ENCODE measurements at regions not wholly inside any gene's neighbourhood (a gene's known extent, or its start where the extent isn't known, plus 50 kb on each side); places are given as distances from the start of the nearest gene placed in this dataset.

DNA sequence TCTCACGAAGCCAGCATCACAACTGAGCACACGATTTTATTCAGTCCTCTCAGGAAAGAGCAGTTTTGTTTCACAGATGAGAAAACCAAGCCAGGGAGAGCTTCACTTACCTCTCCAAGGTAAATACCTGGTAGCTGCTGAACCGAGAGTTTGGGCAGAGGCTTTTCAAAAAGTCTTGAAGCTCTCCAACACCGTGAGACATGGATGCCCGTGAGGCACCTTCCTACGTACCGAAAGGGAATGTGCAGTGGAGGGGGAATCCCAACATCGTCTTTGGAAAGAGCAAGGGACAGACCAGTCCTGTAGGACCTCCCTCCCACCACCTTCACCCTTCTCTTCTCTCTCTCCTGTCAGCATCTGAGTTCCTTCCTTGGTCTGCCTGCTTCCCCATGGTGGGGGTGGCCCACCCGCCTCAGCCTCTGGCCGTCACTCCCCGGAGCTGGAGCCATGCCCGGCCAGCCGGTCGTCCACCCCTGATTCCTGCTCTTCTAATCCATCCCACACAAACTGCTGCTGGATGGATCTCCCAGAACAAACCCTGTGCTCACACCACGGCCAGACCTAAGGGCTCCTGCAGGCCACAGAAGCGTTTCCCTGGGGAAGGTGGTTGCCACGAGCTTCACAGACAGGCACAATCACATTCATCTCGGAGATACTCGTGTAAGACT is 97.3 kb upstream of the SNTG2 start:
- no peak overlapping the region for H3K27ac ChIP-seq (ENCODE audit: low read depth, low read length)
- TF ChIP-seq CTCF (IDR thresholded peaks at IDR 0.05; ENCODE audit: extremely low read depth, low read depth, low read length), result no peak
- no peaks in the 10 kb centered on the region for H3K9me3 ChIP-seq (ENCODE audit: low read depth, low read length)

GRCh38 chr2:852168-852567 is 98.5 kb upstream of the SNTG2 start:
- Histone ChIP-seq H2AFZ (ENCODE audit: low read length) (no peak overlapping the region), H3K27ac (ENCODE audit: low read depth, low read length) (no peak overlapping the region), H4K20me1 (ENCODE audit: insufficient read depth, low read length) (no peaks in the 10 kb centered on the region), H3K36me3 (ENCODE audit: insufficient read depth, low read length) (no peaks in the 10 kb centered on the region), H3K4me2 (ENCODE audit: insufficient read depth, low read length) (no peak overlapping the region), H3K4me1 (ENCODE audit: insufficient read depth, low read length) (peaks cover 3% of the 10 kb centered on the region), H3K27me3 (ENCODE audit: insufficient read depth, low read length) (no peaks in the 10 kb centered on the region), H3K79me2 (ENCODE audit: insufficient read depth, low read length) (no peaks in the 10 kb centered on the region), H3K4me3 (ENCODE audit: insufficient read depth, low read length) (no peak overlapping the region), H3K9me3 (ENCODE audit: low read depth, low read length) (no peaks in the 10 kb centered on the region)
- no peak for TF ChIP-seq CTCF (IDR thresholded peaks at IDR 0.05; ENCODE audit: extremely low read depth, low read depth, low read length)
- DNase-seq (ENCODE audit: insufficient read length, low spot score, missing footprints), result no peak

More for the DNA sequence above, 97.3 kb upstream of the SNTG2 start:
- DNase-seq (ENCODE audit: insufficient read length, low spot score, missing footprints), result no peak
- Histone ChIP-seq H3K4me1 (ENCODE audit: insufficient read depth, low read length) (peaks cover 3% of the 10 kb centered on the region), H2AFZ (ENCODE audit: low read length) (peak overlapping the region; percentile 5), H3K36me3 (ENCODE audit: insufficient read depth, low read length) (no peaks in the 10 kb centered on the region), H3K4me3 (ENCODE audit: insufficient read depth, low read length) (no peak overlapping the region), H4K20me1 (ENCODE audit: insufficient read depth, low read length) (no peaks in the 10 kb centered on the region), H3K4me2 (ENCODE audit: insufficient read depth, low read length) (no peak overlapping the region), H3K27me3 (ENCODE audit: insufficient read depth, low read length) (no peaks in the 10 kb centered on the region), H3K79me2 (ENCODE audit: insufficient read depth, low read length) (no peaks in the 10 kb centered on the region)

- Histone ChIP-seq H3K4me1 (ENCODE audit: insufficient read depth, low read length) (peaks cover 3% of the 10 kb centered on the region), H3K4me3 (ENCODE audit: insufficient read depth, low read length) (no peak overlapping the region), H3K79me2 (ENCODE audit: insufficient read depth, low read length) (no peaks in the 10 kb centered on the region), H3K9me3 (ENCODE audit: low read depth, low read length) (no peaks in the 10 kb centered on the region), H3K27ac (ENCODE audit: low read depth, low read length) (no peak overlapping the region), H4K20me1 (ENCODE audit: insufficient read depth, low read length) (no peaks in the 10 kb centered on the region), H3K27me3 (ENCODE audit: insufficient read depth, low read length) (no peaks in the 10 kb centered on the region), H3K36me3 (ENCODE audit: insufficient read depth, low read length) (no peaks in the 10 kb centered on the region), H2AFZ (ENCODE audit: low read length) (no peak overlapping the region), H3K4me2 (ENCODE audit: insufficient read depth, low read length) (no peak overlapping the region)
- DNase-seq (ENCODE audit: insufficient read length, low spot score, missing footprints), result no peak
- TF ChIP-seq CTCF (IDR thresholded peaks at IDR 0.05; ENCODE audit: extremely low read depth, low read depth, low read length), result no peak
Measured at GRCh38 chr2:851680-852079, 99.0 kb upstream of the SNTG2 start.

DNA sequence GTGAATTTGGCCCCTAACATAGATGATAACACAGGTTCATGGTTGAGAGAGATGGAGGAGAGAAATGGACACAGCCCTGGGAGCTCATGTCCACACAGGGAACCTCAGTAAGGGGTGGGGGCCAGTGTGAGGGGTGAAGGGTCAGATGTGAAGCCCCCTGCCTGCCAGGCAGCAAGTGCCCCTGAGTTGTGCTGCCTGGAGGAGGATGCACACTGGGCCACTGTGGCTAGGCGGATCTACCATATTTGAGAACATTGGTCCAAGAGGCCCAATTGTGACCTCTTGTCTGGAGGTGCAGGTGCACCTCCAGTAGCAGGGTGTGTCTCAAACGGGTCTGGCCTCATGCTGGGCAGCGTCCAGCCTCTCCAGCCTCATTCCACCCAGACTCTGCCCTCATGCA is 99.6 kb upstream of the SNTG2 start:
- H3K4me2 ChIP-seq (ENCODE audit: insufficient read depth, low read length), result no peak overlapping the region
- H3K4me3 ChIP-seq (ENCODE audit: insufficient read depth, low read length), result no peak overlapping the region
- no peak for TF ChIP-seq CTCF (IDR thresholded peaks at IDR 0.05; ENCODE audit: extremely low read depth, low read depth, low read length)
- H3K79me2 ChIP-seq (ENCODE audit: insufficient read depth, low read length), result no peaks in the 10 kb centered on the region
- no peak overlapping the region for H3K27ac ChIP-seq (ENCODE audit: low read depth, low read length)
- no peaks in the 10 kb centered on the region for H3K27me3 ChIP-seq (ENCODE audit: insufficient read depth, low read length)
- H3K36me3 ChIP-seq (ENCODE audit: insufficient read depth, low read length), result no peaks in the 10 kb centered on the region
- no peak for DNase-seq (ENCODE audit: insufficient read length, low spot score, missing footprints)
- H2AFZ ChIP-seq (ENCODE audit: low read length), result no peak overlapping the region
- H3K9me3 ChIP-seq (ENCODE audit: low read depth, low read length), result no peaks in the 10 kb centered on the region
- peaks cover 3% of the 10 kb centered on the region for H3K4me1 ChIP-seq (ENCODE audit: insufficient read depth, low read length)
- H4K20me1 ChIP-seq (ENCODE audit: insufficient read depth, low read length), result no peaks in the 10 kb centered on the region
